Pons (tissue), 1 donor: ENCODE measurements at regions not wholly inside any gene's neighbourhood (a gene's known extent, or its start where the extent isn't known, plus 50 kb on each side); places are given as distances from the start of the nearest gene placed in this dataset.

ENCODE experiments used
- DNase-seq: peaks from one replicate; pipeline ENCODE4 v3.0.0-alpha.2; 2016; ENCODE audit warnings: low spot score

- DNase-seq, result no peak
Observed at GRCh38 chr11:95358511-95359340, 127.7 kb upstream of the SESN3 start.

DNA sequence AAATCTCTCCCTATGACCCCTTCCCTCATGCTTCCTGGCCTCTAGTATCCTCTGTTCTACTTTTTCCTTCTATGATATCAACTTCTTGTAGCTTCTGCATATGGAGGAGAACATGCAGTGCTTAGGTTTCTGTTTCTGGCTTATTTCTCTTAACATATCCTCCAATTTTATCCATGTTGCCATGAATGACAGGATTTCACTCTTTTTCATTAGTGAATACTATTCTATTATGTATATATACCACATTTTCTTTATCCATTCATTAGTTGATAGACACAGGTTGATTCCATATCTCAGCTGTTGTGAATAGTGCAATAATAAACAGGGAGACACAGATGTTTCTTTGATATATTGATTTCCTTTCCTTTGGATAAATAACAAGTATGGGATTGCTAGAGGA lies 123.3 kb upstream of the SESN3 start:
- DNase-seq, result no peak

DNA sequence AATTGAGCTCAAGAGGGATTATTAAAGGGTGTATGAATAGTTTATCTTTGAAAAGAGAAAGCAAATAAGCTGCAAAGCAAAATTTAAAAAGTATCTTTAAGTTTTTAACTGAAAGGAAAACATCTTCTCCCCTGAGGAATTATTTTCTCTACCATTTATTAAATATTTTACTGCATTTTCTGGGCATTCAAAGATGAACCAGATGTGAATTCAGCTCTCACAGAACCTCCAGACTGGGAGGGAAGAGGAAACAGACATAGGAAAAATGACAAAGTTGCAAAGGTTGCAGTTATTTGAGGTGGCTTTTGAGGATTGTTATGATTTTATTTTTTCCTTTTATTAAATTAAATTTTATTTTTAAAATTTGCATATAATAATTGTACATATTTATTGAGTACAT lies 122.7 kb upstream of the SESN3 start:
- DNase-seq, result no peak

- DNase-seq, result no peak
Observed at GRCh38 chr11:95352733-95353346, 121.8 kb upstream of the SESN3 start.

GRCh38 chr11:95349345-95349942 lies 118.4 kb upstream of the SESN3 start:
- DNase-seq, result no peak

GRCh38 chr11:95346265-95346664 lies 115.3 kb upstream of the SESN3 start:
- no peak for DNase-seq

- DNase-seq, result no peak
Observed at GRCh38 chr11:95345651-95346050, 114.6 kb upstream of the SESN3 start.

DNA sequence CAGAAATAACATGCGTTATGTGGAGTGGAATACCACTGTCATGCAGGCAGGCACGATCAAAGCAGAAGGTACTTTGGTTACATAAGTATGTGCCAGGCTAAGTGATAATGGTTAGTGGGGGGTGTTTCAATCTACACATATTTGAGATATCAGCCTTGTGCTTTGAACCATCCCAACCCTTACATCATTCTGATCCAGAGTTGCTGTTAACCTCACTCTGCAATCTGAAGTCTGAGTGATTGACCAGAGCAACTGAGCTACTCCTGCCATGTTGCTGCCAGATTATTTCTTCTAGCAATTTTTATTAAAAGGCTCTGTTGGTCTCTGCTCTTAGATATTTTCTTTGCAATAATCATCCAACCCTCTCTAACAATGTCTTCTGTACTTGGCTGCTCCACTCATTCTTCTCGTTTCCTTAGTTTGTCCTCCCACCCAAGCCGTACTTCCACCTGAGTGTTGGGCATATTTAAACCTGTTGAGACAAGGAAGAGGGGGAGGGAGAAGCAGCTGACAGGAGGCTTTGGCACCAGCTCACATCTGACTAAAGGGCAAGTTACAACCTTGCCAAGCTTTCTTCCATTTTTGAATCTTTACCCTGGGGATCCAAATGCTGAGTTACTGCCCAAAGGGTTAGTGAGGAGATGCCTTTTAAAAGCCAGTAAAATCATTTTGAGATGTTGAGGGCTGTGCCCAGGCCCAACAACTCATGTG lies 114.1 kb upstream of the SESN3 start:
- DNase-seq, result no peak

DNA sequence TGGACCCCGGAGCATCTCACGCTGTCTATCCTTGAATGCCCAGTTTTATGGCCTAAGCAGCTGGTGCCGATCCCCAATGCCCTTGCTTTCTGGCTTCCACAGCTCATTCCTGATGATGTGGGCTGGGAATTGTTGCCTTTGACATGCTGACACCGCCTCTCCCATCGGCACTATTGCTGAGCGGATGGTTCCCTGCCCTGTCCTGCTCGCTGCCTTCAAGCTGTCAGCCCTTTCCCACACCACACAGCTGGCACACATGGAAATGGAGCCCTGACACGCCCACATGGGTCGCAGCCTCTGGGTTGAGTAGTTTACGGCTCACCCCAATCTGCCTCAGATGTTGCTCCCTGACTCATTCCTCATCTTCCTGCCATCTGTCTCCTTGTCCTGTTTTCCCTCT lies 110.2 kb upstream of the SESN3 start:
- no peak for DNase-seq

- DNase-seq, result no peak
Observed at GRCh38 chr11:95339086-95339901, 108.3 kb upstream of the SESN3 start.

DNA sequence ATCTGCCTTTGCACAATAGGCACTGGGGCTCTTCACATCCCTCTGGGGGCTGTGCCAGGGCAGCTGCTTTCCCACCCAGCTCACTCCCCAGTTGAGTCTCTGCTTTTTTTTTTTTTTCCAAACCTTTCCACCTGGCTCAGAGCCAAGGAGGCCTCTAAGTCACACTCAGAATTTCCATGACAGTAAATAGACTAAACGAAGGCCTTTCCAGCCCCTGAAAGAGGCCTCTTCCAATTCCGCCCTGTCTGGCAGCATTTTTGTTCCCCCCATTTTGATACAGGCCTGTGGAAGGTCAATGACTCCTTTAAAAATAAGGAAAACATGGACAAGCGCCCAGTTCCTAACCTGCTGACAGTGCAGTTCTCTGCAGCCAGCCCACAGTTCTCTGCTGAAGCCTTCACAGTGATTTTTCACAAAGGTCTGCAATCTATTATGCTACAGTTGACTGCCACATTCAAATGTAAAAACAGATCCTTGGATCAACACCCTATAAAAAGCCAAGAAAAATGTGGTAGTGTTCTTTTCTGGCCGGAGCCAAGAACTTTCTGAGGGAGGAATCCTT lies 107.5 kb upstream of the SESN3 start:
- DNase-seq, result peak; percentile 67

DNA sequence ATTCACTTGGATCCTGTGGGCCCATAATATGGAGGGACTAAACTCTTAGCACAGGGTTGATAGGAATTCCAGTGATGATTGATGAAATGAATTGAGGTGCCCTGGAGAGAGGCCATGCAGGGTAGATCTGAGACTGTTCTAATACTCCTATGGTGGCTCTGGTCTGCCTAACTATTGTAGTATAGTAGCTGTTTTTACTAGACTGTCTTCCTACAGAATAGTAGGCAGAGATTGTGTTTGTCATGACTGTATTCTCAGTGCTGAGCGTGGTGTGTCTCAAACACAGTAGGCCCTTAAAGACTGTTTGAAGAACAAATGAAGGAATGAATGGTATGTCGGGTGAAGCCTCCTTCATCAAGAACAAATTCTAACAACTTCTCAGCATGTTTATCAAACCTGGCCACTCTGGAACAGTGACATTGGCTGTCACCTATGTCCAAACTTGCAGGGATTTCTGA lies 107.0 kb upstream of the SESN3 start:
- DNase-seq, result peak; percentile 16

- DNase-seq, result peak; percentile 70
Observed at GRCh38 chr11:95337175-95337957, 106.4 kb upstream of the SESN3 start.

DNA sequence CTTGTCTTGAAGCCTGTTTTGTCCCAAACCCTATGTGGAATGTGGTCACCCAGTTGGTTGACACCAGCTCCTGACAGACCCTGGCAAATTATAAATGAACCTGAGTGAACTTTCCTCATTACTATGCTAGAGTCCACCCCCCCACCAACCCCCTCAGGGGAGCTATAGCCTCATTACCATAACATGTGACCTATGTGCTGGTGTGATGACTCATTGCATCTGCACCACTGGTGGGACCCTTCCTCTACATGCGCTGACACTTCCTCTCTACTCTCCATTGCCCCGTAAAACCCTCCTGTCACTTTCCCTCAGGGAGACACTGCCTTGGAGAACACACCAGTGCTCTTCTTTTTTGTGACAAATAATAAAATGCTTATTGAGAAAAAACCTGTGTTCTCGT lies 105.0 kb upstream of the SESN3 start:
- DNase-seq, result no peak

DNA sequence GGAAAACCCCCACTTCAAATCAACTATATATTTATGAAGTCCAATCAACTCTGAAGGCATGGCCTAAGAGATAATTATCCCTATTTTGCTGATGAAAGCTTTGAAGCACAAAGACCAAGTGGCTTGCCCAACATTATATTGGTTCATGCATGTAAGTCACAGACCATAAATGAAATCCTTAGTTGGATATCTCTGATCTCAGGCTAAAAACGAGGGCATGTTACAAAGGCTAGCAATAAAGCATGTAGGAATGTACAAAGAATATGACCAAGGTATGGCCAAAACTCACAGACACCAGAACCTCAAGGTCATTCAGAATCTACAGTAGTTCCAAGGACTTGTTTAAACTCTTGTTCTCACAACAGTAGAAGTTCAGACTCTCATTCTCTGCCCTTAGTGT lies 100.2 kb upstream of the SESN3 start:
- no peak for DNase-seq

- peak; percentile 20 for DNase-seq
Observed at GRCh38 chr11:95330302-95330701, 99.3 kb upstream of the SESN3 start.

- DNase-seq, result no peak
Observed at GRCh38 chr11:95327273-95327948, 96.4 kb upstream of the SESN3 start.

DNA sequence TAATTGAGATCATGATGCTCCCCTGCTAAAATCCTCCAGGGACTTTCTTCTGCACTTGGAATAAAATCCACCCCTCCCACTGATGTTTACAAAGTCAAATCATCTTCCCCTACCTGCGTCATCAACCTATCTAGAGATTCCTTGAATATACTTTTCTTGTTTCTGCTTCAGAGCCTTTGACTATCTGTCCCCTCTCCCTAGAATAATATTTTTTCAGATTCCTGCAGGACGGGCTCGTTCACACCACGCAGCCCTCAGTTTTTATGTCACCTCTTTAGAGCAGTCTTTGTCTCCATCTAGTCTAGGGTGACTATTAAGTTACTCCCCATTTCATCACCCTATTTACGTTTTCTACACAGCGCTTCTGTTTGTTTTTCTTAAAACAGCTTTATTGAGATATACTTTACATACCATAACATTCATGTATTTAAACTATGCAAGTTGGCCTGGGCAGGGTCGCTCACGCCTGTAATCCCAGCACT lies 94.8 kb upstream of the SESN3 start:
- no peak for DNase-seq

GRCh38 chr11:95324826-95325225 lies 93.8 kb upstream of the SESN3 start:
- DNase-seq, result no peak

DNA sequence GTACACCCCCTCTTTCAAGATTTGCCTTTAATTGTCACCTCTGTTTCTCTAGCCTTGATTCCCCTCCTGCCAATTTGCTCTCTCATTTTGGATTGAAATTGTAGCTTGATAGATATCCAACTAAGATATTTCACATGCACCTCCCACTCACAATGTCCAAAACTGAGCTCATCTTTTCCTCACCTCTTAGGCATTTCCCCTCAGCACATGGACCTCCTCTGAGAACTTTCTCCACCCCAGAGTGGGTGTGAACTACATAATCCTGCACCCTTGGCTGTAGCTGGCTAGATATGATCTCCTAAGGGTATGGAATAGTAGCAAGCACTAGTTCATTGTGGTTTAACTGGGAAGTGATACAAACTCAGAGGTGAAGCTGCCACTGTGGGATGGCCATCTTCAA lies 91.5 kb upstream of the SESN3 start:
- no peak for DNase-seq
